Panc1 (cell line): ENCODE measurements at regions not wholly inside any gene's neighbourhood (a gene's known extent, or its start where the extent isn't known, plus 50 kb on each side); places are given as distances from the start of the nearest gene placed in this dataset.

Experiments used
- POLR2AphosphoS5 ChIP-seq: IDR thresholded peaks from 2 replicates; pipeline ENCODE4 v1.6.1; 2012; ENCODE audit warnings: mild to moderate bottlenecking, low read depth, low read length, moderate library complexity
- SIN3A ChIP-seq: IDR thresholded peaks from 2 replicates; pipeline ENCODE4 v1.6.1; 2012; ENCODE audit warnings: low read depth, mild to moderate bottlenecking, low read length, moderate library complexity, borderline replicate concordance; ENCODE audit not compliant: insufficient read depth
- TCF7L2 ChIP-seq: IDR thresholded peaks from 2 replicates; pipeline ENCODE4 v1.6.1; 2011; ENCODE audit warnings: mild to moderate bottlenecking, low read depth, low read length, inconsistent platforms
- TF ChIP-seq, protein P1 (sequence below): fragments of 450-650 bp; IDR thresholded peaks from 2 replicates; pipeline ENCODE4 v1.5.1; 2017; ENCODE audit warnings: mild to moderate bottlenecking

- TF ChIP-seq, protein P1, sequence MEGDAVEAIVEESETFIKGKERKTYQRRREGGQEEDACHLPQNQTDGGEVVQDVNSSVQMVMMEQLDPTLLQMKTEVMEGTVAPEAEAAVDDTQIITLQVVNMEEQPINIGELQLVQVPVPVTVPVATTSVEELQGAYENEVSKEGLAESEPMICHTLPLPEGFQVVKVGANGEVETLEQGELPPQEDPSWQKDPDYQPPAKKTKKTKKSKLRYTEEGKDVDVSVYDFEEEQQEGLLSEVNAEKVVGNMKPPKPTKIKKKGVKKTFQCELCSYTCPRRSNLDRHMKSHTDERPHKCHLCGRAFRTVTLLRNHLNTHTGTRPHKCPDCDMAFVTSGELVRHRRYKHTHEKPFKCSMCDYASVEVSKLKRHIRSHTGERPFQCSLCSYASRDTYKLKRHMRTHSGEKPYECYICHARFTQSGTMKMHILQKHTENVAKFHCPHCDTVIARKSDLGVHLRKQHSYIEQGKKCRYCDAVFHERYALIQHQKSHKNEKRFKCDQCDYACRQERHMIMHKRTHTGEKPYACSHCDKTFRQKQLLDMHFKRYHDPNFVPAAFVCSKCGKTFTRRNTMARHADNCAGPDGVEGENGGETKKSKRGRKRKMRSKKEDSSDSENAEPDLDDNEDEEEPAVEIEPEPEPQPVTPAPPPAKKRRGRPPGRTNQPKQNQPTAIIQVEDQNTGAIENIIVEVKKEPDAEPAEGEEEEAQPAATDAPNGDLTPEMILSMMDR, result no peak
- TF ChIP-seq SIN3A, result no peak
- TF ChIP-seq POLR2AphosphoS5, result no peak
- TF ChIP-seq TCF7L2, result no peak
Measured at GRCh38 chr15:91592567-91592966, 260.9 kb upstream of the SLCO3A1 start.
